Retinal pigment epithelial cell (primary cell): ENCODE measurements at regions not wholly inside any gene's neighbourhood (a gene's known extent, or its start where the extent isn't known, plus 50 kb on each side); places are given as distances from the start of the nearest gene placed in this dataset.

Source experiments
- DNase-seq: peaks from one replicate; pipeline ENCODE4 v3.0.0-alpha.2; 2010; ENCODE audit warnings: low read depth
- H3K4me3 ChIP-seq: 2 replicates; pipeline ENCODE4 v1.5.1; 2011; ENCODE audit warnings: mild to moderate bottlenecking, low read length, control low read depth, moderate library complexity
- TF ChIP-seq, protein P1 (sequence below): conservative IDR thresholded peaks from 2 replicates; pipeline ENCODE4 v1.5.1; 2011; ENCODE audit warnings: low read depth, low read length, control low read depth, inconsistent platforms

DNA sequence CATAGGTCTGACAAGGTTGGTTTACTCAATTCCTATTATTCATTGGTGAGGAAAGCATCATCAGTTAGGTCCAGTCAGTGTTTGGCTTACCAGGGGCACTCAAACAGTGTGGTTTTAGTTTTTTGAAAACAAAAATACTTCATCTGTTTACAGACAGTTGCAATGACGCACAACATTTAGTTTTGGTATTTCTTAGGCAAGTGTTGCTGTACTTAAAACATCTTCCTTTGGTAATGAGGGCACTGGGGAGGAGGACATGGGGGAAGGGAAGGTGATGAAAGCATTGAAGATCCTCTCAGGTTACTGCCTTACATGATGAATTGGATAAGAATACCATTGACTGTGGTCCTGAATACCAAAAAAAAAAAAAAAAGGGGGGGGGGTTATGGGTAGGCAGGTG is 93.7 kb upstream of the MAOA start:
- TF ChIP-seq, protein P1, sequence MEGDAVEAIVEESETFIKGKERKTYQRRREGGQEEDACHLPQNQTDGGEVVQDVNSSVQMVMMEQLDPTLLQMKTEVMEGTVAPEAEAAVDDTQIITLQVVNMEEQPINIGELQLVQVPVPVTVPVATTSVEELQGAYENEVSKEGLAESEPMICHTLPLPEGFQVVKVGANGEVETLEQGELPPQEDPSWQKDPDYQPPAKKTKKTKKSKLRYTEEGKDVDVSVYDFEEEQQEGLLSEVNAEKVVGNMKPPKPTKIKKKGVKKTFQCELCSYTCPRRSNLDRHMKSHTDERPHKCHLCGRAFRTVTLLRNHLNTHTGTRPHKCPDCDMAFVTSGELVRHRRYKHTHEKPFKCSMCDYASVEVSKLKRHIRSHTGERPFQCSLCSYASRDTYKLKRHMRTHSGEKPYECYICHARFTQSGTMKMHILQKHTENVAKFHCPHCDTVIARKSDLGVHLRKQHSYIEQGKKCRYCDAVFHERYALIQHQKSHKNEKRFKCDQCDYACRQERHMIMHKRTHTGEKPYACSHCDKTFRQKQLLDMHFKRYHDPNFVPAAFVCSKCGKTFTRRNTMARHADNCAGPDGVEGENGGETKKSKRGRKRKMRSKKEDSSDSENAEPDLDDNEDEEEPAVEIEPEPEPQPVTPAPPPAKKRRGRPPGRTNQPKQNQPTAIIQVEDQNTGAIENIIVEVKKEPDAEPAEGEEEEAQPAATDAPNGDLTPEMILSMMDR = no peak
- no peak overlapping the region for H3K4me3 ChIP-seq
- DNase-seq = no peak

DNA sequence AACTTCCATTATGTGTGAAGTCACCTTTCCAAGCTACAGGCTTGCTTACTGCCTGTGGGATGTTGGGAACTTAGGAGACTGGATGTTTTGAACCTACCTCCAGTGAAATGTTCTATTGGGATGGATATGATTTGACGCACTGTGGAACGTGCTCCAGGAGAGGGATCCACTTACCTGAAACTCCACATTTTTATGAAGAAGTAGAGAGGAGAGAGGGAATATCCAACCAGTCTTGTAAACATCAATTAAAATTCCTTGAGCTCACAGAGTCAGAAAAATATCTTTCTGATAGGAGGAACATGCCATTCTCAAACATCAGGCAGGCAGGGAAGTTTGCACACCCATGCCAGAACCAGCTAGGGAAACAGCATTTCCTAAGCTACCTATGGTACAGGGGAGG is 91.1 kb upstream of the MAOA start:
- H3K4me3 ChIP-seq = no peak overlapping the region
- no peak for DNase-seq
- TF ChIP-seq, protein P1 = no peak

DNA sequence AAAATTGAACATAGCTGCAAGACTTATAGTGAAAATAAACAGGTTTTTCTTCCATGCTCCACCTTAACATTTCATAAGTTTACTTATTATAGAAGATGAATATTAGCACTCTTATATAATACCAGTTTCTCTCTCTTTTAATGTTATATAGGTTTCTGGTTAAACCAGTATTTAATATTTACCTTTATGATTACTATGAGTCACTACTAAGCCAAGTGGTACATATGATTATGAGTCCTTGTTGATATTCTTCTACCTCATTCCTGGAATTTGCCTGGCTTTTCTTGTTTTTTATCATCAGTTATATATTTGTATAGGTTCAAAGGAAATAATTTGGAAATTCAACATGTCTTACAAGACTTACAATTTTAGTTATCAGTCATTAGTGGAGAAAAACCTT is 89.9 kb upstream of the MAOA start:
- no peak for DNase-seq
- H3K4me3 ChIP-seq = no peak overlapping the region
- TF ChIP-seq, protein P1 = no peak

- DNase-seq = no peak
- TF ChIP-seq, protein P1 = no peak
- H3K4me3 ChIP-seq = no peak overlapping the region
Observed at GRCh38 chrX:43573441-43574015, 82.6 kb upstream of the MAOA start.

GRCh38 chrX:43580621-43581020 is 75.5 kb upstream of the MAOA start:
- TF ChIP-seq, protein P1 = no peak
- H3K4me3 ChIP-seq = no peak overlapping the region
- DNase-seq = no peak

DNA sequence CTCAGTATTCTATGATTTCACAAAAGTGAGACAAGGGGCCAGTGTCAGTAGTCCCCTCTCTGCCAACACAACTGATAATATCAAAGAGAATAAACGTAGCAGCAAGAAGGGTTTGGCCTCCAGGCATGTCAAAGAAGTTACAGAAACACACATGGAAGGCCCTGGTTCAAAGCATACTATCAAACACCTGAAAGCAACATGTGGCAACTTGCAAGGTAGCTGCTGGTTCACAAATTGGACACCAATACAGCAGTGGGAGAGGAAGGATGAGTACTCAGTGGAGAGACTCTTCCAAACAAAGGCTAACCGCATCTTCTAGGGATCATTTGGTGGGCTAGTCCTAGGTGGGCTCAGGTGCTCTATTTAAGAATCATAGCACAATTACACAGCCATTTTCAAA is 74.9 kb upstream of the MAOA start:
- TF ChIP-seq, protein P1 = no peak
- DNase-seq = no peak
- no peak overlapping the region for H3K4me3 ChIP-seq

GRCh38 chrX:43581888-43582539 is 74.1 kb upstream of the MAOA start:
- H3K4me3 ChIP-seq = no peak overlapping the region
- TF ChIP-seq, protein P1 = no peak
- no peak for DNase-seq
